ENCODE measurements at regions not wholly inside any gene's neighbourhood (a gene's known extent, or its start where the extent isn't known, plus 50 kb on each side); places are given as distances from the start of the nearest gene placed in this dataset.

GRCh38 chr4:123922847-123923246 is 526.3 kb downstream of the SPRY1 start:
- DNase-seq (ENCODE audit: low read depth, low spot score): no peak

DNA sequence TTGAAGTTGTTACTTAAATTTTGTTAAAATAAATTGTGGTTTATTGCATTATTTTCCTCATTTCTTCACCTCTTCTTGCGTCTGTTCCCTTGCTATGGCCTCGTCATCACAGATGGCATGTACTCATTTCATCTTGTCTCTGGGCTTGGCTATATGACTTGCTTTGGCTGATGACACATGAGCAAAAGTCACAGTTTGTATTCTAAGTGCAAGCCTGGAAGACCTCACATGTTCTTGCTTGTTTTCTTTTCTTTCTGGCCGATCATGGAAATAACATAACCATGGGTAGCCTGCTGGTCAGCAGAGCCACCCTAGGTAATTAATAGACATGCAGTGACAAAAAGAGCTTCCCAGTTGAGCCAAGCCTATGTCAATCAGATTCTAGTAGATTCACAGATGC is 527.9 kb downstream of the SPRY1 start:
- no peak for DNase-seq (ENCODE audit: low read depth, low spot score)

- DNase-seq (ENCODE audit: low read depth, low spot score): no peak
Measured at GRCh38 chr4:123929565-123929964, 533.0 kb downstream of the SPRY1 start.

DNA sequence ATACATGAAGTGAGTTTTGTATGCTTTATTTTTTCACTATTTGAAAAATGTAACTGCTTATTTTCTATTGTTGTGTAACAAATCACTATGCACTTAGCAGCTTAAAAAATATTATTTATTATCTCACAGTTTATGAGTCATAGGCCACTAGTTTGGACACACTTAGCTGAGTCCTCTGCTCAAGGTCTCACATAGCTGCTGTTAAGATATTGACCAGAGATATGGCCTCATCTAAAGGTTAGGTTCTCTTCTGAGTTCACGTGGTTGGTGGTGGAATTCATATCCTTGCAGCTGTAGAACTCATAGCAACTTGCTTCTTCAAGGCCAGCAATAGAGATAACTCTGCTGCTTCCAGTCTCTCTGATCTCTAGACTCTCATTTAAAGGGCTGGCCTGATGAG is 534.4 kb downstream of the SPRY1 start:
- DNase-seq (ENCODE audit: low read depth, low spot score): no peak

DNA sequence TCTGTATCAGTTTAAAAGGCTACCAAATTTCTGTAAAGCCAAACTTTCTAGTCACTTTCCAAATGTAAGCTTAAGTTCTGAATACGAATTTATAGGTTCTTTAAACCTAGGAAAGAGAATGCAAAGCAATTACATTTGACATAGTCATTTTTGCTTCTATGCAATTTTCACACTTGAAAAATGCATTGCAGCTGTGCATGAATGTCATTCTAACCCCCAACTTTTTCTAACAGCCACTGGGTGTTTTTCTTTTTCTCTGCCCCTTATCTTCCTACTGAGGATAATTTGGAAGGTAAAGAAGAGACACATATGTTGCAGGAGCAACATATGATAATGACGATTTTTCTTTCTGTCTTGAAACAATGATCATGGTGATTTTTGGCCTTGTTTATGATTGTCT is 537.5 kb downstream of the SPRY1 start:
- DNase-seq (ENCODE audit: low read depth, low spot score): no peak

DNA sequence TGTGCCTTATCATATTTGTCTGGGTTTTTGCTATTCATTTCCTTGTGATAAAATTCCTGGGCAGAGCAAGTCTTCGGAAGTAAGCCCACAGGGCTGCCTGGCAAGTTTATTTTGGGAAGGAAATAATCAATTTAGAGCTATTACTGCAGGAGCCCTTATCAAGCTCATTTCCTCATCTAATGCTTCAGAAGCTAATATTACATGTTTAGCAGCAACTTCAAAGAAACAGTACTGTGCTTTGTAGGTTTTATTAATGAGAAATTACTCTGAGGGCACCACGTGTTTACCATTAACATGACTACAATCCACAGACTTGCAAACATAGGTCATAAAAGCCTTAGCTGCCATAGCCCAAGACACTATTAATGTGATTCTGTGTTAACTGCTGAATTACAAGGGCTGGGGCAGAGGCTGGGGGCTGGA is 540.0 kb downstream of the SPRY1 start:
- DNase-seq (ENCODE audit: low read depth, low spot score): no peak

DNA sequence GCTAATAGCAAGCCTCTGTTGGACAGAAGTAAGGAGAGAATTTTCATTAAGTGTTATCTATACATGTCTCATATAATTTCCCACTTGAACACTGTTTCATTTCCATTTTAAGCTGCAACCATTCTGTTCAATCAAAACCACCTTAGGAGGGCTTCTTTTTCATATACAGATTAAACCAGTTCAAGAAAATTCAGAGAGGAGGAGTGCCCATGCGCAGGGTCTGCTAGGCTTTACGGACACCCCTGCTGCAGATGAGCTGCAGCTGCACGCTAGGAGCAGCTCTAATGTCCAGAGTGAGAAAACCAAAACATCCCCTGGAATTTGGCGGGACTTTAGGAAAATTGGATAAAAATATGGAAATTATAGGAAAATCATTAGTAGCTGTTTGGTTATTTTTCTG is 541.0 kb downstream of the SPRY1 start:
- no peak for DNase-seq (ENCODE audit: low read depth, low spot score)

DNA sequence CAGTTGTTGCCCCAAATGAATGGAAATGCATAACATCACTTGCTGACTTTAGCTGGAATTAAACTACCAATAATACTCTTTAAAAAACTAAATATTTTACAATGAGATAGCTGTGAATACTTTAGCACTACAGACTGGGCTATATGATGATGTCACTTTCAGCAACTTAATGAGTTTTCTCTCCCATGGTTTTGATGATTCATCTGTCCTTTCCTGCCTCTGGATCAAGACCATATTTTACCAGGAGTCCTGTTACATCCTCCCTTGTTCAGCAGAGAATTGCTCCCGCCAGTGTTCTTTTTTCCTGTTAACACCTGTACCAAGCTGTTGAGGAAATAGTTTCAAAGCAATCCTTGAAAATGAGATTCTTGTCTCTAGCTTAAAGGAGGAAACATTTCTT is 543.0 kb downstream of the SPRY1 start:
- no peak for DNase-seq (ENCODE audit: low read depth, low spot score)

- no peak for DNase-seq (ENCODE audit: low read depth, low spot score)
Measured at GRCh38 chr4:123940604-123941003, 544.0 kb downstream of the SPRY1 start.

DNA sequence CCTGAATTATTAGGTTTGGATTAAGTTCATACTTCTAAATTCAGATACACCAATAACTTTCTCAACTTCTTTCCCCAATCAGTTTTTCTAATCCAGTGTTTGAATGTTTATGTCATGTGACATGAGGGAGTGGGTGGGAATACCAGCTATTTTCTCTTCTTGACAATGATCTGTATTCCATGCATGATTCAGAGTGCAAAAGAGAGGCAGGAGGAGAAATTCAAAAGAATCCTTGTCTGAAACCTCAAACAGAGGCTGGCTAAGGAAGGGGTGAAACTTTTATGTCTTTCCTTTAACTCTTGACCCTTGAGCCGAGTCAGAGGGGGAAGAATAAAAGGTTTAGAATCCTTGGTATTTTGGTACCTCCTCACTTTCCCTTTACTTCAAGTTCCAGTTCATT is 544.7 kb downstream of the SPRY1 start:
- no peak for DNase-seq (ENCODE audit: low read depth, low spot score)

DNA sequence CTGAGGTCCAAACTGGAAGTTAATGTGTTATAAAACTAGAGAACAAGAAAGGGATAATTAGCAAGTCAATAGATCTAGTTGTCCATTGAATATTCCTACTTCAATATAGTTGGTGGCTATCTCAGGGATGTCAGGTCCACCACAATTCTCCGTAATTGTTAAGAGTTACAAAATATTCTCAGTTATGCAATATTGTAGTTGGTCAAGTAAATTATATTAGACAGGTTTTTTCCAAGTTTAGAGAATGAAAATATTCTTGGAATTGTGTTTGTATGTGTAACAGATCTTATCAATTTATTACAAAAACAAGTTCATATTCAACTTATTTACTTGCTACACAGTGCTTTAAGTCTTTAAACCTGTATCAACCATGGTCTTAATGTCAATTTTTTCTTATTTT is 547.4 kb downstream of the SPRY1 start:
- no peak for DNase-seq (ENCODE audit: low read depth, low spot score)

GRCh38 chr4:123945301-123945700 is 548.7 kb downstream of the SPRY1 start:
- no peak for DNase-seq (ENCODE audit: low read depth, low spot score)

GRCh38 chr4:123950530-123950929 is 553.9 kb downstream of the SPRY1 start:
- DNase-seq (ENCODE audit: low read depth, low spot score): no peak

GRCh38 chr4:123952530-123953274 is 556.1 kb downstream of the SPRY1 start:
- DNase-seq (ENCODE audit: low read depth, low spot score): peak; percentile 13

DNA sequence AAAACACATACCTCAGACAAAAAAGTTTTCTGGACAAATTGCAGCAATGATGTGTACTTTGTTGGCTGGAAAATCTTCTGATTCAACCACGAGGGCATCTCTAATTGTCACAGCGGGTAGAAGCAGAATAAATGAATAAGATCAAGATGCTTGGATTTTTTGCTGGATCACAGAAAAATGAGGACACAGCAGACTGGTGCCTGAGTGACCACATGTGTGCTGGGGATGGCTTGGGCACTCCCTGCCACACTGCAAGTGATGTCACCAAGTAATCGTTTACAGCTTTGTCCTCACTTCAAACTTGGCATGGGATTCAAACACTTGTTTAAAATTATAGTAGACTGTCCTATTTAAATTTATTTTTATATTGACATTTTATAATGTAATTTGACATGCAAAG is 557.0 kb downstream of the SPRY1 start:
- no peak for DNase-seq (ENCODE audit: low read depth, low spot score)

GRCh38 chr4:123954220-123954619 is 557.6 kb downstream of the SPRY1 start:
- DNase-seq (ENCODE audit: low read depth, low spot score): no peak

GRCh38 chr4:123955167-123955800 is 558.7 kb downstream of the SPRY1 start:
- DNase-seq (ENCODE audit: low read depth, low spot score): no peak

DNA sequence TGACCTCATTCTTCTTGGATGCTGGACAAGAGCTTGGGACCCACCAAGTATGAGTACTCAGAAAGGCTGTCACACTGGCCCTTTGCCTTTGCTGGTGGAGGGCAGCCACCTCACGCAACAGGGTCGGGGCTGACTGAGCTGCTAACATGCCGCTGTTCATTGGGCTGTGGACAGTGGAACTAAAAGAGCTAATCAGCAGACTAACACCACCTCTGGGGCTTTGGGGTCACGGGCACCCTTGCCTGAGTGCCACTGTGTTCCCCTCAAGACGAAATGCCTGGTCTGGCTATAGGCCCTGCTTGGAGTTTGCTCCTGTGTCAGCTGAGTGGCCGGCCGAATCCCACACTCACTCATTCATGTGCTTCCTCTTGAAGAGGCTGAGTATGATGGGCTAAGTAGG is 559.6 kb downstream of the SPRY1 start:
- no peak for DNase-seq (ENCODE audit: low read depth, low spot score)

DNA sequence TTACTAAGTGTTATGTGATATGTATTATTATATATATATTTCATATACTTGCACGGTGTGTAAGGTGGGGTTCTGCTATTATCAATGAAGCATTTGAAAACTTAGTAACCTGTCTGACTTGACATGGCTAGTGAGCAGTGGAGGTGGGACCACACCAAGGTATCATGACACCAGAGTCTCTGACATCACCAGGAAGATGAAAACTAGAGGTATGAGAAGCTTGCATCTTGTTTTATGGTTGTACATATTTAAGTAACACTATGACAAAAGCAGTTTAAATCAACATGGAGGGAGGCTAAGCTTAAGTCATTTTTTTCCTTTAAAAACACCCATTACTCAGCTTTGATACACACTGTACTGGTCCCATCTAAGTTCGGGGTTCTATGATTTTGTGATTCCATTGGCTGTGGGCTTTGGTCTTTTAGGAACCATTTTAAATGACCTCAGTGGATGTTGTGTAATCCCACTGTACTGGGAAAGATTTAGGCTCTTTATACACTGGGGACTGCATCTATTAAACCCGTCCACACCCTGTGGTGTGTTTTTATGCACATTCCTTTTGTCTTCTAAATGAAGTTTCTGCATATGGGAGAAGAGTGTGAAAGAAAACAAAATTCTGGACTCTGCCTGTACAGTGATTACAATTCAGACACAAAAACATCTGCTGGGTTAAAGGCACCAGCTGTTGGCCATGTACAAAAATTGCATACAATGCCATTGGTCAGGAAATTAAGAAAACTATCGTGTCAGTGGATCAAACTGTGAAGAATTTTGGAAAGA is 570.6 kb downstream of the SPRY1 start:
- no peak for DNase-seq (ENCODE audit: low read depth, low spot score)

- no peak for DNase-seq (ENCODE audit: low read depth, low spot score)
Measured at GRCh38 chr4:123972031-123972430, 575.4 kb downstream of the SPRY1 start.

GRCh38 chr4:123974386-123975149 is 578.0 kb downstream of the SPRY1 start:
- no peak for DNase-seq (ENCODE audit: low read depth, low spot score)

GRCh38 chr4:123976285-123976684 is 579.7 kb downstream of the SPRY1 start:
- DNase-seq (ENCODE audit: low read depth, low spot score): peak; percentile 37

Measured in ELF-1 (cell line).